GM12878 (cell line): ENCODE measurements at regions not wholly inside any gene's neighbourhood (a gene's known extent, or its start where the extent isn't known, plus 50 kb on each side); places are given as distances from the start of the nearest gene placed in this dataset.

Source experiments
- ATAC-seq: fragments of 200-7000 bp; cut with Tn5 transposase; 3 replicates; pipeline ENCODE4 v1.9.1; 2020; ENCODE audit warnings: mild to moderate bottlenecking, moderate library complexity
- BruUV-seq: library from RNA; stranded (reverse); fragments of 400-500 nt; replicated peaks from 2 replicates; lab custom pipeline; 2021; lab: Mats Ljungman, UMichigan
- CTCF ChIA-PET: fragments of 300-600 bp; sonication (Branson Sonifier 250); formaldehyde crosslinking; extraction: SDS; loops from one replicate; lab custom pipeline; 2021; ENCODE audit warnings: inconsistent platforms; lab: Yijun Ruan, JAX
- POLR2A ChIA-PET: fragments of 350-600 bp; formaldehyde crosslinking; extraction: SDS; loops from one replicate; lab custom pipeline; 2021; ENCODE audit warnings: inconsistent platforms; lab: Charles Lee
- RAD21 ChIA-PET: fragments of 300-600 bp; sonication (Branson Sonifier 250); formaldehyde crosslinking; loops from one replicate; lab custom pipeline; 2023; ENCODE audit warnings: antibody characterized with exemption; ENCODE audit not compliant: unreplicated experiment; lab: Charles Lee
- SMC1A ChIA-PET: fragments of 300-600 bp; sonication (Branson Sonifier 250); formaldehyde crosslinking; loops from one replicate; lab custom pipeline; 2023; ENCODE audit not compliant: unreplicated experiment, uncharacterized antibody; lab: Charles Lee
- DNase-seq: peaks from one replicate; pipeline ENCODE4 v3.0.0-alpha.2; 2011; ENCODE audit warnings: low read depth, low spot score
- FAIRE-seq: peaks from 3 replicates; lab custom pipeline; 2011; peaks lifted over from hg19 to GRCh38; lab: Jason Lieb, UNC
- H2AFZ ChIP-seq: 2 replicates; pipeline ENCODE4 v1.6.0; 2011; ENCODE audit warnings: low read depth, low read length, control low read depth; ENCODE audit not compliant: control insufficient read depth
- H3K27ac ChIP-seq: 2 replicates; pipeline ENCODE4 v1.5.1; 2011; ENCODE audit warnings: control low read depth; ENCODE audit not compliant: control insufficient read depth, insufficient read depth
- H3K27me3 ChIP-seq, 2 experiments: replicated peaks in 1 of 2; 2 replicates each; pipeline versions ENCODE4 v1.6.0 to v1.6.1; 2011; ENCODE audit warnings: low read length in 1 of 2; ENCODE audit not compliant: control insufficient read depth in 2 of 2, insufficient read depth in 2 of 2
- H3K36me3 ChIP-seq, 2 experiments: 2 replicates each; pipeline ENCODE4 v1.5.1; 2011; ENCODE audit warnings: low read length in 1 of 2; ENCODE audit not compliant: control insufficient read depth in 2 of 2, insufficient read depth in 2 of 2
- H3K4me1 ChIP-seq: 2 replicates; pipeline ENCODE4 v1.6.1; 2011; ENCODE audit warnings: mild to moderate bottlenecking, low read length, moderate library complexity, mixed read lengths; ENCODE audit not compliant: control insufficient read depth, insufficient read depth
- H3K4me2 ChIP-seq: 2 replicates; pipeline ENCODE4 v1.6.0; 2011; ENCODE audit warnings: control low read depth; ENCODE audit not compliant: control insufficient read depth, insufficient read depth
- H3K4me3 ChIP-seq: fragments of 200-600 bp; sonication (generic); 2 replicates; pipeline ENCODE4 v1.5.1; 2016
- H3K79me2 ChIP-seq: 2 replicates; pipeline ENCODE4 v1.6.0; 2011; ENCODE audit warnings: low read length; ENCODE audit not compliant: control insufficient read depth, insufficient read depth
- H3K9ac ChIP-seq: 2 replicates; pipeline ENCODE4 v1.8.0; 2011; ENCODE audit warnings: low read length, control low read depth, mixed read lengths; ENCODE audit not compliant: control insufficient read depth, insufficient read depth
- H3K9me3 ChIP-seq: replicated peaks from 3 replicates; pipeline ENCODE4 v1.5.1; 2011; ENCODE audit warnings: mild to moderate bottlenecking, low read length; ENCODE audit not compliant: control insufficient read depth, insufficient read depth
- H4K20me1 ChIP-seq: 2 replicates; pipeline ENCODE4 v1.6.0; 2011; ENCODE audit not compliant: control insufficient read depth, insufficient read depth
- ETV6 ChIP-seq, 2 experiments: fragments of 450-650 bp in 1 of 2; IDR thresholded peaks in 1 of 2; conservative IDR thresholded peaks in 1 of 2; 2 replicates each; pipeline ENCODE4 v1.6.1; 2014; ENCODE audit warnings: antibody characterized with exemption in 1 of 2, borderline replicate concordance in 1 of 2, low read depth in 1 of 2, mild to moderate bottlenecking in 1 of 2, moderate library complexity in 1 of 2
- FOXK2 ChIP-seq: fragments of 450-650 bp; IDR thresholded peaks from 2 replicates; pipeline ENCODE4 v1.6.1; 2017; ENCODE audit warnings: mild to moderate bottlenecking, moderate library complexity
- GABPA ChIP-seq: IDR thresholded peaks from 2 replicates; pipeline ENCODE4 v1.6.1; 2014; ENCODE audit warnings: antibody characterized with exemption, low read depth, mild to moderate bottlenecking, inconsistent platforms
- HDGF ChIP-seq: fragments of 450-650 bp; IDR thresholded peaks from 2 replicates; pipeline ENCODE4 v1.6.1; 2016; ENCODE audit warnings: antibody characterized with exemption
- IKZF1 ChIP-seq: fragments of 450-650 bp; conservative IDR thresholded peaks from 2 replicates; pipeline ENCODE4 v1.6.1; 2017; ENCODE audit warnings: antibody characterized with exemption, mild to moderate bottlenecking
- RAD51 ChIP-seq: fragments of 450-650 bp; IDR thresholded peaks from 2 replicates; pipeline ENCODE4 v1.6.1; 2016; ENCODE audit warnings: moderate library complexity, mild to moderate bottlenecking, inconsistent platforms
- RFX5 ChIP-seq: IDR thresholded peaks from 2 replicates; pipeline ENCODE4 v1.6.1; 2011; ENCODE audit warnings: low read depth, low read length, improper control_type of control experiment
- ZBED1 ChIP-seq: IDR thresholded peaks from 2 replicates; pipeline ENCODE4 v1.6.1; 2016; ENCODE audit warnings: borderline replicate concordance
- WGBS: methylation state at CpG from one replicate; pipeline ENCODE4 v1.1.6; 2016; ENCODE audit warnings: low lambda C conversion rate; ENCODE audit not compliant: insufficient replicate concordance, insufficient coverage; ENCODE audit errors: missing lambda C conversion rate; 5-methylcytosine and 5-hydroxymethylcytosine counted together
- in situ Hi-C: fragments of 300-500 bp; cut with MboI; formaldehyde crosslinking; loops from 9 replicates; pipeline ENCODE4 v1.14.3; 2018; ENCODE audit warnings: mixed read lengths
- intact Hi-C: fragments of 100-400 bp; cut with micrococcal nuclease; formaldehyde crosslinking; loops from one replicate; pipeline ENCODE4 v1.14.2; 2022; ENCODE audit not compliant: unreplicated experiment
- TF ChIP-seq, protein P1 (sequence below): fragments of 450-650 bp; IDR thresholded peaks from 2 replicates; pipeline ENCODE4 v1.6.1; 2017; ENCODE audit warnings: mild to moderate bottlenecking, moderate library complexity
- TF ChIP-seq, protein P2 (sequence below): IDR thresholded peaks from 2 replicates; pipeline ENCODE4 v1.6.1; 2012; ENCODE audit warnings: low read depth, low read length, improper control_type of control experiment
- TF ChIP-seq, protein P3 (sequence below): fragments of 450-650 bp; IDR thresholded peaks from 2 replicates; pipeline ENCODE4 v1.6.1; 2014; ENCODE audit warnings: mild to moderate bottlenecking
- TF ChIP-seq, protein P4 (sequence below): fragments of 150-350 bp; IDR thresholded peaks from 2 replicates; pipeline ENCODE4 v1.6.1; 2016; ENCODE audit warnings: low read depth, low read length

DNA sequence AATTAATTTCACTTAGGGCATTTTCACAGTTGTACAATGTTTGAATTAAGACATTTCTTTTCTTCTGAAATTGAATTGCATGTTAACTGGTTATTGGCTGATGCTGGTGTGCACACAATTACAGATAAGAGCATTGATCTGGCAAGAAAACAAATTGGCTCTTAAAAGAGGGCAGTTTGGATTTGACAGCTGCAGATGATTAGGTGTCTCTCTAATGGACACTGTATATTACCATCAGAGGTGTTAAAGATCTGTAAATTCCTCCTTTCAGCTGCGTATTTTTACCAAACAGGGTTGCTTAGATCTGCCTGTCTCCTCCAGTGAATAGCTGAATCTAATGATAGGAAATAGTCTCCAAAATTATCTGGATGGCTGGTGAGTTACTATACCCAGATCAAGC is 198.5 kb downstream of the BLID start (continued):
- TF ChIP-seq, protein P1, sequence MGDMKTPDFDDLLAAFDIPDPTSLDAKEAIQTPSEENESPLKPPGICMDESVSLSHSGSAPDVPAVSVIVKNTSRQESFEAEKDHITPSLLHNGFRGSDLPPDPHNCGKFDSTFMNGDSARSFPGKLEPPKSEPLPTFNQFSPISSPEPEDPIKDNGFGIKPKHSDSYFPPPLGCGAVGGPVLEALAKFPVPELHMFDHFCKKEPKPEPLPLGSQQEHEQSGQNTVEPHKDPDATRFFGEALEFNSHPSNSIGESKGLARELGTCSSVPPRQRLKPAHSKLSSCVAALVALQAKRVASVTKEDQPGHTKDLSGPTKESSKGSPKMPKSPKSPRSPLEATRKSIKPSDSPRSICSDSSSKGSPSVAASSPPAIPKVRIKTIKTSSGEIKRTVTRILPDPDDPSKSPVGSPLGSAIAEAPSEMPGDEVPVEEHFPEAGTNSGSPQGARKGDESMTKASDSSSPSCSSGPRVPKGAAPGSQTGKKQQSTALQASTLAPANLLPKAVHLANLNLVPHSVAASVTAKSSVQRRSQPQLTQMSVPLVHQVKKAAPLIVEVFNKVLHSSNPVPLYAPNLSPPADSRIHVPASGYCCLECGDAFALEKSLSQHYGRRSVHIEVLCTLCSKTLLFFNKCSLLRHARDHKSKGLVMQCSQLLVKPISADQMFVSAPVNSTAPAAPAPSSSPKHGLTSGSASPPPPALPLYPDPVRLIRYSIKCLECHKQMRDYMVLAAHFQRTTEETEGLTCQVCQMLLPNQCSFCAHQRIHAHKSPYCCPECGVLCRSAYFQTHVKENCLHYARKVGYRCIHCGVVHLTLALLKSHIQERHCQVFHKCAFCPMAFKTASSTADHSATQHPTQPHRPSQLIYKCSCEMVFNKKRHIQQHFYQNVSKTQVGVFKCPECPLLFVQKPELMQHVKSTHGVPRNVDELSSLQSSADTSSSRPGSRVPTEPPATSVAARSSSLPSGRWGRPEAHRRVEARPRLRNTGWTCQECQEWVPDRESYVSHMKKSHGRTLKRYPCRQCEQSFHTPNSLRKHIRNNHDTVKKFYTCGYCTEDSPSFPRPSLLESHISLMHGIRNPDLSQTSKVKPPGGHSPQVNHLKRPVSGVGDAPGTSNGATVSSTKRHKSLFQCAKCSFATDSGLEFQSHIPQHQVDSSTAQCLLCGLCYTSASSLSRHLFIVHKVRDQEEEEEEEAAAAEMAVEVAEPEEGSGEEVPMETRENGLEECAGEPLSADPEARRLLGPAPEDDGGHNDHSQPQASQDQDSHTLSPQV = no peak
- TF ChIP-seq RAD51 = no peak

DNA sequence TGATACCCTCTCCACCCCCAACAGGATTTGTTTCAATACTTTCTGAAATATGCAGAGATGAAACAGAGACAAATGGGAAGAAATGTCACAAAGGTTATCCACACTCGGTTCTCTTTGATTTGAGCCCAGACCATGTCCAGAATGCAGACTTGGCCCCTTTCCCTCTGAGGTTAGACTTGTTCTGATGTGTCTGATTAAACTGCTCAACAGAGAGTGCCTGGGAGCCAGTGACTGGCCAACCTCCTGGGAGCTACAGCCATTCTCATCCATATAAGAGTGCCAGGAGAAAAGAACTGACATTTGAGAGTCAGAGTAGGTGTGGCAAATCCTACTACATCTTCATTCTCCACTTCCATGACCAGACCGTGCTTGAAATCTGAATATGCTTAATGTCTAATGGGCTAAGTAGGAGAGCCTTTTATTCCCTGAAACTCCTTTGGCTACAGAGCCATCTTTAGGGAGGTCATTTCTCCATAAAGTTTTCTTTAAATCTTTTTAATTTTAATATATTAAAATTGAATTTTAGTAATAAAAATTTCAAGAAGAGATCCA is 201.4 kb downstream of the BLID start:
- ChIA-PET SMC1A (interaction anchor here (1.6 kb wide), 1 partner anchor 70 kb away, joined by 4 read pairs; no protein-coding TSS in a partner anchor), RAD21 (no interaction called here), POLR2A (no interaction called here), CTCF (interaction anchor here (0.6 kb wide), 1 partner anchor 143 kb away, joined by 3 read pairs; no protein-coding TSS in a partner anchor)
- WGBS = 16% methylated on average over 2 of the region's 2 CpGs
- Histone ChIP-seq H3K4me3 (no peak overlapping the region), H3K9ac (no peak overlapping the region), H3K4me2 (no peak overlapping the region), H3K36me3 (no peaks in the 10 kb centered on the region), H2AFZ (no peak overlapping the region), H3K27me3 (no peaks in the 10 kb centered on the region), H3K79me2 (no peaks in the 10 kb centered on the region), H3K4me1 (no peaks in the 10 kb centered on the region), H3K9me3 (no peaks in the 10 kb centered on the region), H3K27ac (no peak overlapping the region), H4K20me1 (no peaks in the 10 kb centered on the region)
- in situ Hi-C loops = no loop called here
- FAIRE-seq (no peak), ATAC-seq (no peak), DNase-seq (no peak)
- no TSS peak for BruUV-seq
- intact Hi-C loops = no loop called here
- TF ChIP-seq, protein P2, sequence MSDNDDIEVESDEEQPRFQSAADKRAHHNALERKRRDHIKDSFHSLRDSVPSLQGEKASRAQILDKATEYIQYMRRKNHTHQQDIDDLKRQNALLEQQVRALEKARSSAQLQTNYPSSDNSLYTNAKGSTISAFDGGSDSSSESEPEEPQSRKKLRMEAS = no peak
- TF ChIP-seq ZBED1 = no peak
- TF ChIP-seq HDGF = no peak
- TF ChIP-seq GABPA = no peak
- TF ChIP-seq, protein P3, sequence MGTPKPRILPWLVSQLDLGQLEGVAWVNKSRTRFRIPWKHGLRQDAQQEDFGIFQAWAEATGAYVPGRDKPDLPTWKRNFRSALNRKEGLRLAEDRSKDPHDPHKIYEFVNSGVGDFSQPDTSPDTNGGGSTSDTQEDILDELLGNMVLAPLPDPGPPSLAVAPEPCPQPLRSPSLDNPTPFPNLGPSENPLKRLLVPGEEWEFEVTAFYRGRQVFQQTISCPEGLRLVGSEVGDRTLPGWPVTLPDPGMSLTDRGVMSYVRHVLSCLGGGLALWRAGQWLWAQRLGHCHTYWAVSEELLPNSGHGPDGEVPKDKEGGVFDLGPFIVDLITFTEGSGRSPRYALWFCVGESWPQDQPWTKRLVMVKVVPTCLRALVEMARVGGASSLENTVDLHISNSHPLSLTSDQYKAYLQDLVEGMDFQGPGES = no peak
- TF ChIP-seq, protein P4, sequence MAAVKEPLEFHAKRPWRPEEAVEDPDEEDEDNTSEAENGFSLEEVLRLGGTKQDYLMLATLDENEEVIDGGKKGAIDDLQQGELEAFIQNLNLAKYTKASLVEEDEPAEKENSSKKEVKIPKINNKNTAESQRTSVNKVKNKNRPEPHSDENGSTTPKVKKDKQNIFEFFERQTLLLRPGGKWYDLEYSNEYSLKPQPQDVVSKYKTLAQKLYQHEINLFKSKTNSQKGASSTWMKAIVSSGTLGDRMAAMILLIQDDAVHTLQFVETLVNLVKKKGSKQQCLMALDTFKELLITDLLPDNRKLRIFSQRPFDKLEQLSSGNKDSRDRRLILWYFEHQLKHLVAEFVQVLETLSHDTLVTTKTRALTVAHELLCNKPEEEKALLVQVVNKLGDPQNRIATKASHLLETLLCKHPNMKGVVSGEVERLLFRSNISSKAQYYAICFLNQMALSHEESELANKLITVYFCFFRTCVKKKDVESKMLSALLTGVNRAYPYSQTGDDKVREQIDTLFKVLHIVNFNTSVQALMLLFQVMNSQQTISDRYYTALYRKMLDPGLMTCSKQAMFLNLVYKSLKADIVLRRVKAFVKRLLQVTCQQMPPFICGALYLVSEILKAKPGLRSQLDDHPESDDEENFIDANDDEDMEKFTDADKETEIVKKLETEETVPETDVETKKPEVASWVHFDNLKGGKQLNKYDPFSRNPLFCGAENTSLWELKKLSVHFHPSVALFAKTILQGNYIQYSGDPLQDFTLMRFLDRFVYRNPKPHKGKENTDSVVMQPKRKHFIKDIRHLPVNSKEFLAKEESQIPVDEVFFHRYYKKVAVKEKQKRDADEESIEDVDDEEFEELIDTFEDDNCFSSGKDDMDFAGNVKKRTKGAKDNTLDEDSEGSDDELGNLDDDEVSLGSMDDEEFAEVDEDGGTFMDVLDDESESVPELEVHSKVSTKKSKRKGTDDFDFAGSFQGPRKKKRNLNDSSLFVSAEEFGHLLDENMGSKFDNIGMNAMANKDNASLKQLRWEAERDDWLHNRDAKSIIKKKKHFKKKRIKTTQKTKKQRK = no peak
- no peak for TF ChIP-seq RFX5
- TF ChIP-seq IKZF1 = no peak
- no peak for TF ChIP-seq ETV6 (conservative IDR thresholded peaks at IDR 0.05 in 1 of 2, IDR thresholded peaks at IDR 0.05 in 1 of 2; ENCODE audit: borderline replicate concordance in 1 of 2, low read depth in 1 of 2)
- no peak for TF ChIP-seq FOXK2
